SK-MEL-5 (cell line): ENCODE measurements at regions not wholly inside any gene's neighbourhood (a gene's known extent, or its start where the extent isn't known, plus 50 kb on each side); places are given as distances from the start of the nearest gene placed in this dataset.

Experiments
- DNase-seq: peaks from one replicate; pipeline ENCODE4 v3.0.0-alpha.2; 2016; ENCODE audit warnings: low read depth, low spot score
- in situ Hi-C: cut with HindIII; loops from 2 replicates; pipeline ENCODE4 v1.10.0; 2016; ENCODE audit warnings: low sequenced_read_pairs, high pct_unique_total_duplicates, low pct_unique_long_range_greater_than_20kb

- in situ Hi-C loops: no loop called here
- no peak for DNase-seq
Observed at GRCh38 chr5:133701871-133702270, 89.5 kb upstream of the FSTL4 start.

- in situ Hi-C loops: no loop called here
- no peak for DNase-seq
Observed at GRCh38 chr5:133700251-133700650, 87.9 kb upstream of the FSTL4 start.

- DNase-seq: no peak
- in situ Hi-C loops: no loop called here
Observed at GRCh38 chr5:133698646-133699526, 86.5 kb upstream of the FSTL4 start.

GRCh38 chr5:133698259-133698554 is 85.9 kb upstream of the FSTL4 start:
- in situ Hi-C loops: no loop called here

GRCh38 chr5:133697536-133698258 is 85.4 kb upstream of the FSTL4 start:
- in situ Hi-C loops: no loop called here
- no peak for DNase-seq

More at GRCh38 chr5:133698259-133698554, 85.9 kb upstream of the FSTL4 start:
- no peak for DNase-seq

GRCh38 chr5:133696782-133697507 is 84.6 kb upstream of the FSTL4 start:
- DNase-seq: no peak
- in situ Hi-C loops: no loop called here

GRCh38 chr5:133696006-133696584 is 83.8 kb upstream of the FSTL4 start:
- in situ Hi-C loops: no loop called here

GRCh38 chr5:133694181-133694831 is 82.0 kb upstream of the FSTL4 start:
- no peak for DNase-seq
- in situ Hi-C loops: no loop called here

More at GRCh38 chr5:133696006-133696584, 83.8 kb upstream of the FSTL4 start:
- no peak for DNase-seq

GRCh38 chr5:133691448-133691847 is 79.1 kb upstream of the FSTL4 start:
- no peak for DNase-seq
- in situ Hi-C loops: no loop called here

- DNase-seq: no peak
- in situ Hi-C loops: no loop called here
Observed at GRCh38 chr5:133690746-133691145, 78.4 kb upstream of the FSTL4 start.

- DNase-seq: no peak
- in situ Hi-C loops: no loop called here
Observed at GRCh38 chr5:133688391-133688790, 76.0 kb upstream of the FSTL4 start.

- in situ Hi-C loops: no loop called here
Observed at GRCh38 chr5:133687212-133688061, 75.1 kb upstream of the FSTL4 start.

GRCh38 chr5:133686566-133686965 is 74.2 kb upstream of the FSTL4 start:
- in situ Hi-C loops: no loop called here
- DNase-seq: no peak

More at GRCh38 chr5:133687212-133688061, 75.1 kb upstream of the FSTL4 start:
- DNase-seq: no peak

- in situ Hi-C loops: no loop called here
- DNase-seq: no peak
Observed at GRCh38 chr5:133685402-133686018, 73.2 kb upstream of the FSTL4 start.

GRCh38 chr5:133683646-133684596 is 71.6 kb upstream of the FSTL4 start:
- in situ Hi-C loops: no loop called here
- no peak for DNase-seq
